Neural cell (in vitro differentiated cells): ENCODE measurements at regions not wholly inside any gene's neighbourhood (a gene's known extent, or its start where the extent isn't known, plus 50 kb on each side); places are given as distances from the start of the nearest gene placed in this dataset.

Experiments
- EP300 ChIP-seq: fragments of 450-650 bp; conservative IDR thresholded peaks from 2 replicates; pipeline ENCODE4 v1.6.1; 2014; ENCODE audit warnings: antibody characterized with exemption, mild to moderate bottlenecking, moderate library complexity; ENCODE audit not compliant: poor library complexity, severe bottlenecking
- POLR2AphosphoS5 ChIP-seq: IDR thresholded peaks from 2 replicates; pipeline ENCODE4 v1.6.1; 2012
- TF ChIP-seq, protein P1 (sequence below): fragments of 450-650 bp; IDR thresholded peaks from 2 replicates; pipeline ENCODE4 v1.5.1; 2014; ENCODE audit warnings: antibody characterized with exemption, mild to moderate bottlenecking, moderate library complexity; ENCODE audit not compliant: poor library complexity, severe bottlenecking

DNA sequence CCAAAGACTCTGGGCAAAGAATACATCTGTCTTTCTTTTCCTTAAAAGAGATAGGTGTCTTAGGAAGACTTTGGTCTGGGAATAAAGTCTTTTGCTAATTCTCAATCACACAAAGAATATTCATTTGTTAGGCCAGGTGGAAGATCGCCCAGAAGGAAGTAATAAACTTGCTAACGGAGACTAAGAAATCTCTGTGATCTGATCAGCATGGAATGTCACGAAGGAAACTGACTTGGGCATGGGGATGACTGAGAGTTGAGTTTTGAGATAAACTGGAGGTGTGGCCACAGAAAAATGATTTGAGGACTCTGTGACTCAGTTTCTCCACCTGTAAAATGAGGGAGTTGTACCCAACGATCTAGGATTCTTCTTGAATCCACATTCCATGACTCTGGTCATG, 161.1 kb upstream of the SVIL start:
- TF ChIP-seq, protein P1, sequence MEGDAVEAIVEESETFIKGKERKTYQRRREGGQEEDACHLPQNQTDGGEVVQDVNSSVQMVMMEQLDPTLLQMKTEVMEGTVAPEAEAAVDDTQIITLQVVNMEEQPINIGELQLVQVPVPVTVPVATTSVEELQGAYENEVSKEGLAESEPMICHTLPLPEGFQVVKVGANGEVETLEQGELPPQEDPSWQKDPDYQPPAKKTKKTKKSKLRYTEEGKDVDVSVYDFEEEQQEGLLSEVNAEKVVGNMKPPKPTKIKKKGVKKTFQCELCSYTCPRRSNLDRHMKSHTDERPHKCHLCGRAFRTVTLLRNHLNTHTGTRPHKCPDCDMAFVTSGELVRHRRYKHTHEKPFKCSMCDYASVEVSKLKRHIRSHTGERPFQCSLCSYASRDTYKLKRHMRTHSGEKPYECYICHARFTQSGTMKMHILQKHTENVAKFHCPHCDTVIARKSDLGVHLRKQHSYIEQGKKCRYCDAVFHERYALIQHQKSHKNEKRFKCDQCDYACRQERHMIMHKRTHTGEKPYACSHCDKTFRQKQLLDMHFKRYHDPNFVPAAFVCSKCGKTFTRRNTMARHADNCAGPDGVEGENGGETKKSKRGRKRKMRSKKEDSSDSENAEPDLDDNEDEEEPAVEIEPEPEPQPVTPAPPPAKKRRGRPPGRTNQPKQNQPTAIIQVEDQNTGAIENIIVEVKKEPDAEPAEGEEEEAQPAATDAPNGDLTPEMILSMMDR = no peak
- TF ChIP-seq POLR2AphosphoS5 = no peak
- TF ChIP-seq EP300 = no peak
